Hematopoietic multipotent progenitor cell (in vitro differentiated cells): ENCODE measurements at regions not wholly inside any gene's neighbourhood (a gene's known extent, or its start where the extent isn't known, plus 50 kb on each side); places are given as distances from the start of the nearest gene placed in this dataset.

ENCODE experiments used
- DNase-seq, 3 donors: peaks; one replicate each; pipeline ENCODE4 v3.0.0-alpha.2; 2011 to 2015; ENCODE audit warnings: low read depth in 2 of 3, low spot score in 2 of 3

- no peak for DNase-seq
Observed at GRCh38 chr17:77505181-77505639, 364.4 kb downstream of the SEC14L1 start.

- no peak for DNase-seq
Observed at GRCh38 chr17:77506371-77506991, 365.7 kb downstream of the SEC14L1 start.

- DNase-seq: no peak
Observed at GRCh38 chr17:77507111-77507885, 366.5 kb downstream of the SEC14L1 start.

GRCh38 chr17:77508047-77508715 is 367.4 kb downstream of the SEC14L1 start:
- no peak for DNase-seq

GRCh38 chr17:77509089-77509488 is 368.3 kb downstream of the SEC14L1 start:
- no peak for DNase-seq

- DNase-seq: no peak
Observed at GRCh38 chr17:77509599-77509998, 368.8 kb downstream of the SEC14L1 start.

GRCh38 chr17:77510133-77510796 is 369.5 kb downstream of the SEC14L1 start:
- DNase-seq: no peak

- DNase-seq: no peak
Observed at GRCh38 chr17:77511514-77512061, 370.8 kb downstream of the SEC14L1 start.

GRCh38 chr17:77512062-77512946 is 371.5 kb downstream of the SEC14L1 start:
- no peak for DNase-seq

- DNase-seq: no peak
Observed at GRCh38 chr17:77513045-77513444, 372.3 kb downstream of the SEC14L1 start.

GRCh38 chr17:77515227-77515626 is 374.5 kb downstream of the SEC14L1 start:
- DNase-seq: no peak

- DNase-seq: no peak
Observed at GRCh38 chr17:77516902-77517301, 376.1 kb downstream of the SEC14L1 start.

GRCh38 chr17:77521076-77521475 is 380.3 kb downstream of the SEC14L1 start:
- no peak for DNase-seq

- DNase-seq: no peak
Observed at GRCh38 chr17:77523540-77523939, 382.8 kb downstream of the SEC14L1 start.

GRCh38 chr17:77526259-77526711 is 385.5 kb downstream of the SEC14L1 start:
- no peak for DNase-seq

GRCh38 chr17:77526728-77527350 is 386.1 kb downstream of the SEC14L1 start:
- no peak for DNase-seq

GRCh38 chr17:77527409-77527808 is 386.6 kb downstream of the SEC14L1 start:
- no peak for DNase-seq

- DNase-seq: no peak
Observed at GRCh38 chr17:77527836-77528505, 387.2 kb downstream of the SEC14L1 start.
